NOMO-1 (cell line): ENCODE measurements at regions not wholly inside any gene's neighbourhood (a gene's known extent, or its start where the extent isn't known, plus 50 kb on each side); places are given as distances from the start of the nearest gene placed in this dataset.
"Not testable (repeated sequence)": the region's sequence is repeated elsewhere in the genome, so short reads cannot be mapped to it uniquely, and the experiment has no call there.

Experiments
- DNase-seq, 2 experiments: peaks; one replicate each; lab custom pipeline; 2025; ENCODE audit not compliant: unreplicated experiment in 2 of 2; lab: John Stamatoyannopoulos, UW

DNA sequence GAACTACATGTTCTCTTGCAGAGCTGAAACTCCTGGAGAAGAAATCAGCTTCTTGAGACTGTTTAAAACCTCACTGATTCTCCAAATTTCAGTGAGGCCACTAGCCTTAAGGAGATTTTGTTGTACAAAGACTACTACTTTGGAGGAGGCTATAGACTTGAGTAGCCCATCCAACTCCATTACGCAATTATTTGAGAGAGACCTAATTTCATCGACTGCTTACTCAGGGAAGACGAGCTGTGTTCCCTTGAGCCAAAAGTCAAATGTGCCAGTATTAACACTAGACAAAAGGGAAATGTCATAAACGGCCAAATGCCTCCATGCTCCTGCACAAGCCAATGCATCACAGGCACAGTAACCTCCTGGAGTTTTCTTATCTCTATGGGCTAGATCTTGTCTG is 182.8 kb upstream of the SESN3 start:
- no peak for DNase-seq

DNA sequence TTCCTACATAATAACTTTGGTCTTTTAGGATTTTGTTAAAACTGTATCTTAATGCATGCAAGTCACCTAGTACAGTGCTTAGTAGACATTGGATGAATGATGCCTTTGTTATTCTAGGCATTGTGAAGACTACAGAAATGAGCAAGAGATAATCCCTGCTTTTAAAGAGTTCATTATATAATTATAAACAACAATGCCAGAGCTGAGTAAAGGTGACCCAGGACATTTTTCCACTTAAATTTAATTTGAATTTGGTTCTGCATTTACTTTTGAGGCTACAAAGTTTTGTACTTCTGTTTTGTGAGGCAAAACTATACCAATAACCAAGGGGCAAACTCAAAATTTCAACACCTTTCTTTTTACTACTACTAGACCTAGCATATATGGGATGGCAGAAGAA is 182.0 kb upstream of the SESN3 start:
- no peak for DNase-seq

DNA sequence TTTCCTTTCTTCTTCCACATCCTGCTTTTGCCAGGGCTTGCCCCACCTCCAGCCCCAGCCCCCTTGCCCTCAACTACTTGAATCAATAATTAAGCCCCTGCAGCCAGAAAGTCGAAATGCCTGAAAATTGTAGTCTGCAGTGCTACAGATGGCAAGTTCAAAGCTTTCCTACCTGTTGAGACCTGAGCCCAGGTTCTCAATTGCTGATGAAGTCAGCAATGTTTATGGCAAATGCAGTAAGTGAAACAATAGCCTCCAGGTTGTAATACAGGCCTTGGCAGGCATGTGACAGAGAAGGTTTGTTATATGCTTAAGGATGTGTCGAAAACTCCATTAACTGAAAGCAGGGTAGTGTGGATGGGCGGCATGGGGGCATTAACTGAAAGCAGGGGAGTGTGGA is 181.1 kb upstream of the SESN3 start:
- no peak for DNase-seq

DNA sequence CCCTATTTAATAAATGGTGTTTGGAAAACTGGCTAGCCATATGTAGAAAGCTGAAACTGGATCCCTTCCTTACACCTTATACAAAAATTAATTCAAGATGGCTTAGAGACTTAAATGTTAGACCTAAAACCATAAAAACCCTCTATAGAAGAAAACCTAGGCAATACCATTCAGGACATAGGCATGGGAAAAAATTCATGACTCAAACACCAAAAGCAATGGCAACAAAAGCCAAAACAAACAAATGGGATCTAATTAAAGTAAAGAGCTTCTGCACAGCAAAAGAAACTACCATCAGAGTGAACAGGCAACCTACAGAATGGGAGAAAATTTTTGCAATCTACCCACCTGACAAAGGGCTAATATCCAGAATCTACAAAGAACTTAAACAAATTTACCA is 179.7 kb upstream of the SESN3 start:
- DNase-seq = not testable (repeated sequence)

DNA sequence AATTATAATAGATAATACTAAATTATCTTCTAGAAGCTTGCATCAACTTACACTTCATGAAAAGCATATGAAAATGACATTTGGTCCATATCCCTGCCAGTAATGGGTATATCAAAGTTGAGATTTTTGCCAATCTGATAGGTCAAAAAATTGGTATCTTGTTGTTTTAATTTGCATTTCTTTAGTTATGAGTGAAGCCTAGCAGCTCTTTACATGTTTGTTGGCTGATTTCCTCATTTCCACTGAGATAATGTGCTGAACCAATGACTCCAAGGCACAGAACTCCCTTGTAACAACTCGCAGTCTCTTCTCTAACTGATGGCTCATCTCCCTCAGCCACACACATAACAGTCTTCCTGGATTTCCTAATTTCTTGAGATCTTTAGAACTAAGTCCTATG is 175.3 kb upstream of the SESN3 start:
- DNase-seq = no peak

DNA sequence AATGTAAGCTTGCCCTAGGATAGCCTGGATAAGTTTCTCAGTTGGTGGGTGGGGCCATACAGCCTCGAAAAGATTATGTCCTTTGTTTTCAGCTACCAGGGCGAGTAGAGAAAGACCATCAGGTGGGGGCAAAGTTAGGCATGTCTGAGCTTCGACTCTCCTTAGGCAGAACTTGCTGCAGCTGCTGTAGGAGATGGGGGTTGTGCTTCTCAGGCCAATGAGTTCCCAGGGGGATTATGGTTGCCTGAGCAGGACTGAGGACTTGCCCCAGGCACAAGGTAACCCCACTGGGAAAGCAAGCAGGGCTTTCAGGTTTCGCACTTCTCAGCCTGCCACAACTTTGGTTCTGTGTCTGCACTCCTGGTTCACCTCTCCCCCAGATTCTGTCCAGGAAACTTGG is 173.4 kb upstream of the SESN3 start:
- no peak for DNase-seq

DNA sequence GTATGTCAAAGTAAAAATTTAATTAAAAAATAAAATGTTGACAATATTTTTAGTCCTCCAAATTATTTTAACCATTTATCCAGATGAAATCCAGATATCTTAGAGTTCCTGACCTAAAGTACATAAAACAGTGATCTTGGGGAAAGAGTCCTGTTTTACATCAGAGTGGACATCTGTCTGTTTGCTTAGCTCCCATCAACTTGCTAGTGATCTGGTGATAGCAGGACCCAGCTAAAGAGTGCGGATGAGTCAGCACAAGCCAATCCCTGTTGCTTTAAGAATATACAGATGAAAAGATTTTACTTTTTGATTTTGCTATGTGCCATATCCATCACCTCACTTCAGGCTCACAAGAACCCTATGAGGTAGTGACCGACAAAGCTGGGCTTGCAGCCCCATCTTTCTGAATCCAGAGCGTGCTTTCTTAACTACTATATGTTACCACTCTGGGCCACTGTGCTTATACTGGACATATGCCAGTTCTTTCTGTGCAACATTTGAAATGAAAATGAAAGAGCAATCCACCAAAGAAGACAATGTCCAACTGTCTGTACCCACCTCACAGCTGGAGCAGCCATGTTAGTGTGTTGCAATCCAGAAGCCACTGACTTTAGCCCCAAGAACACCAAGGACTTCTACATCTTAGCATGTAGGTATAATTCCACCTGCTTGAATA is 167.6 kb upstream of the SESN3 start:
- DNase-seq = no peak

DNA sequence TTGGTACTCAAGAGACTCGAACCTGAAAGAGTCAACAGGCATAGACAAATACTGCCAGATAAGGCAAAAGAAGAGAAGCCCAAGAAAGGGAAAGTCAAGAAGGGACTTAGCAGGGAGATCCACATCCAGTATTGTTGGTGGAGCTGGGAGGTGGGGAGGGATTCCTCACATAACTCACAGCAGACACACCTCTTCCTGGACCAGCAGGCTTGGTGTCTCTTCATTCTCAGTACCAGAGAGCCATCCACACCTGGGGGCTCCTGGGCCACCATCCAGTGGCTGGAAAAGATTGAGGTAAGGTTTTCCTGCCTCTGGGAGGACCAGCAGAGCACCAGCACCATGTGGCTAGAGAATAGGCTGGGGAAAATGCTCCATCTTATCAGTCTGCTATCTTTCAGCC is 161.6 kb upstream of the SESN3 start:
- no peak for DNase-seq

DNA sequence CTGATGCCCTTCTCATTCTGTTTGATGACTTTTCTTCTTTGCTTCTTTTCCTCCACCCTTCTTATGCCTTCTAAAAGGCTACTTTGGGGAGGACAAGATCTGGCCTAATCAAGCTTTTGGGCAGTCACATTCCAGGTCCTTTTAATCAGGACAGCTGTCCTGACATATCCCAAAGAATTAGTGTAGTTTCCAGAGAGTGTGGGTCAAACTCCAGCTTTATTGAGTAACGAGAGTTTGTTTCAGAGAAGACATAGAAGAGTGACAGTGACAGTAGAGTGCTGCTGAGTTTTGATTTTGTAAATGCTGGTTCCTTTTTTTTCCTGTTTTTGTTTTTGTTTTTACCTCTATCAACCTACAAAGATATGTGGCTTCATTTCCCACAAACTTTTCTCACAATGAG is 158.4 kb upstream of the SESN3 start:
- no peak for DNase-seq

DNA sequence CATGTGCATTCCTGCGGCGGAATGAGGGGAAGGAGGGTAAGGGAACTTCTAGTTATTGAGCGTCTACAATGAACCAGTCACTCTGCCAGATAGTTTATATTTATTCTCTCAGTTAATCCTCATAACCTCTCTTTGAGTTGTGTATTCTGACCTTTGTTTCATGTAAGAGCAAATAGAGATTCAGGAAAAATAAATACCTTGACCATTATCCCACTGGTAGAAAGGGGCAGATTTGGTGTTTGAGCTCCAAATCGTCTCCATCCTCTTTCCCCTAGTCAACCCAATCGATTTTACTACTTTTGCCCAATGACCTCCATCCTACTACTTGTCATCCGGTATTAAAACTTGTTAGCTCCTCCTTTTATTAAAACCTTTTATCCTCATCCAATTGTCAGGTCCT is 157.1 kb upstream of the SESN3 start:
- DNase-seq = no peak

DNA sequence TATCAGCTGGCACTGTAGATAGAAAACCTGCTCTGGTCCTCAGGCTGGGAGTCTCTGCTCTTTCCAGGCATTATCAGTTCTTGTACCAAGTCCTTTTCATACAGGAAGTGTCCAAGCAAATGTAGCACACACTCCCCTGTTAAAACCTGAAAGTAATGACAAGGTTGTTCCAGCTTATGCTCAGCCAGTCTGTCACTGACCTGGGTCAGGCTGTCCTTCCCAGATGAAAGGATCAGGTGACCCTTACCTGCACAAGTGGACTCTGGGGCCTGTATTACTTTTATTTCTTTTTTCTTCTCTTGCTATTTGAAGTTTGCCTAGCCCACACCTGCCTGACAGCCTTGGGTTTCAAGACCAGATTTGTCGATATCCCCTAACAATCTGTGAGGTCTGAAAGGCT is 156.3 kb upstream of the SESN3 start:
- no peak for DNase-seq

DNA sequence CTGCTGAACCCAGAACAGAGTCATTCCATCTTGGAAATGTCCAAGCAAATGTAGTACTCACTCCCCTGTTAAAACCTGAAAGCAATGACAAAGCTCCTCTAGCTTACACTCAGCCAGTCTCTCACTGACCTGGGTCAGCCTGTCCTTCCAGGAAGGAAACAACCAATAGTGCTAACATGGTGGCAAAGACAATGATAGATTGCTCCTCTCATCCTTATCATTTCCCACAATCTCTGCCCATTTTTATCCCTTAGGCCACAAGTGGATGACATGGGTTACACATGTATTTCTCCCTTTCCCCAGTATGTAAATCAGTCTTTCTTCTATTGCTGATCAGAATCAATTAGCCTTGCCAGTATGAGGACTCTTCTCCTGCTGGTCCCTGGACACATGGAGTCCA is 154.6 kb upstream of the SESN3 start:
- DNase-seq = no peak

DNA sequence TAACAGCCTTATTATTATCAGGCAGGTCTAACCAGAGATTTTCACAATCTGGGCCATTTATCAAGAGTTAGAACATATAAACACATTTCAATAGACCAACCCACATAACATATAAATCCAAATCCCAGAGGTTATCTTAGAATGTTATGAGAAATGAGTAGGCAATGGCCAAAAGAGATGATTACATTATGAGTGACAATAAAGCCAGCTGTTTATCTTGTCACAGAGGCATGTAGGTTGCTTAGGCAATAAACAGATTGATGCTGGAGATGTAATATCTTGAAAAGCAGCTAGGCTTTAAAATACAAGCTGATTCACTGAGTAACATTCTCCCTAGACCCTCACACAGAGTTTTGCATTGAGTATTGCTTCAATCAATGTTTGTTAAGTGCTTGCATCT is 148.5 kb upstream of the SESN3 start:
- no peak for DNase-seq

DNA sequence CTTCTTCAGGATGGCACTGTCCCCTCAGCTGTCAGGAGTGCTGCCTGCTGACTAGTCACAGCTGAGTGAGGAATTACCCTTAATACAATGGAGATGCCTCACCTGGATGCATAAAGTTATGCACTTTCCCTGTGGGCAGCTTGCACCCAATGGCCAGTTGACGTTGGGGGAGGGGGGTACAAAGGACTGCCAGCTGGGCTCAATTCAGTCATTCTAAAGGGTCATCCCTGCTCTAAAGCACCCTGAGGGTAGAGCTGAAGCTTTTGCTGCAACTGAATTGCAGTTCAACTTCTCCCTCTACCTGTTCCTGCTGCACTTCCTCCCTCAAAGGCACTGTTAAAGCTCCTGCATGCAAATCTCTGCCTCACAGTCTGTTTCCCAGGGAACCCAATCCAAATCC is 147.8 kb upstream of the SESN3 start:
- no peak for DNase-seq

DNA sequence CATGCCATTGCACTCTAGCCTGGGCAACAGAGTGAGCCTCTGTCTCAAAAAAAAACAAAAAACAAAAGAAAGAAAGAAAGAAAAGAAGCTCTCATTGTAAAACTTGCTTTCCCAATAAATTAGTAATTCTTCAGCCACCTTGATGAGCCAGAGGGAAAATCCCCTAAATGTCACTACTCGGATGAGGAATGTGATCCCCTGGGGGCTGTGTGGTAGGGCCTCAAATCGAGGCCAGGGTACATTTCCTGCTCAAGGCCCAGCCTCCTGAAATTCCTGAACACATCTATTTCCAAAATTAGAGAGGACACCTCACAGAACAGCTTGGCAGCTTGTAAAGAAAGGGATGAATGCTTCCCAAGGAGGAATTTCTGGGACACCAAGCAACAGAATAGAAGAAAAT is 147.1 kb upstream of the SESN3 start:
- no peak for DNase-seq

DNA sequence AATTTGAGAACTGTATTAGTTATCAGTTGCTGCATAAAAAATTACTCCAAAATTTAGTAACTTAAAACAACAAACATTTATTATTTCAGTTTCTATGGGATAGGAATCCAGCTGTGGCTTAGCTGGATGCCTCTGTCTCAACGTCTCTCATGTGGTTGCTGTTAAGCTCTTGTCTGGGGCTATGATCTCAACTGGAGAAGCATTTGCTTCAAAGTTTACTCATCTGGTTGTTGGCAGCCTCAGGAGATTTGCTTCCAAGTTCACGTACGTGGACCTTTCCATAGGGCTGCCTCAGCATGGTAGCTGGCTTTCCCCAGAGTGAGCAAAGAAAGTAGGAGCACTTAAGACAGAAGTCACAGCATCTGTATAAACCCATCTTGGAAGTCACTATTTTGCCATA is 144.9 kb upstream of the SESN3 start:
- DNase-seq = no peak

DNA sequence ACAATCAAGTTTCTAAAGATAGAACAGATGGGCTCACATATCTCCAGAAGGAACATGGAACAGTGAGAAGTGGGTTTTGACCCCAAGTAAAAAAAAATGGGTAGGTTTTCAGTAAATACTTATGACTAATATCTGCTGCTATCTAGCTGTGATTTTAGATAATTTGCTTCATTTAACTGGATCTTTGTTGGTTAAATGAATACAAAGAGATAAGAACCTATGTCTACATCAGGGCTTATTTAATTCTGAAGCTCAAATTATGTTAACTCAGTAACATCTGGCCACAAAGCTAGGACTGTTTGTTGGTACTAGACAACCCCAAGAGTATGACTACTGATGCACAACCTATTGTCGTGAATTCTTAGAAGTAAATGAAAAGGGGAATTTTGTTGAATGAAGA is 144.4 kb upstream of the SESN3 start:
- no peak for DNase-seq

DNA sequence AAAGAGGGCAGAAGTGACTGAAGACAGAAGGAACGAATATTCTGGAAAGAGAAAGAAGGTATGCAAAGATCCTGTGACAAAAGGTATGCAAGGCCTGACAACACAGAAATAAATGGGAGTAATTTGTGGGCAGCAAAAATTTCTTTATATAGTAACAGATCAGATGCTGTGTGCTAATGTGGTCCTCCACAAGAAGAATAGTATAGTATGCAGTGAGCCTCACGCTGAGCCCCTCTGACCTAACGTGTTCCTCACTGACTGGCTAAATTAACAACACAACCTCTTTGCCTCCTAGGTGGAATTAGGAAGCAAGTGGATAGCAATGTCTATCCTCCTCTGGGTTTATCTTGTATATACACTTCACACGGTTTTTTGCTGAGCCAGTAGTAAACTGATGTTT is 143.1 kb upstream of the SESN3 start:
- no peak for DNase-seq

DNA sequence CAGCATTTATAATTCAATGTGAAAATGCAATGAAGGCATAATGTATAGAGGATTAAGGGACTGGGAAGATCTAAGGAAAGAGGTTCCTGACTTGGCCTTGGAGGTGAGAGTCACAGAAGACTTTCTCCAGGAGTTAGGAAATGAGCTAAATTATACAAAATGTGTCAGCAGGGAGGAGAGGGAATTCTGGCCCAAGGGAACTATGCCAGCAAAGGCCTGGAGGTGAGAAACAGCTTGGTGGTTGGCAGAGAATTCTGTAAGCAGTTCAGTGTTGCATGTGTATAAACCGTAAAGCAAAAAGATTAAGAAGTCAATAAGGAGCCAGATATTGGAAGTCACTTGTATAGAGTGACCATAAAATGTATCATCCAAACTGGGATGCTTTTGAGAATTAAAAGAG is 142.2 kb upstream of the SESN3 start:
- DNase-seq = no peak

DNA sequence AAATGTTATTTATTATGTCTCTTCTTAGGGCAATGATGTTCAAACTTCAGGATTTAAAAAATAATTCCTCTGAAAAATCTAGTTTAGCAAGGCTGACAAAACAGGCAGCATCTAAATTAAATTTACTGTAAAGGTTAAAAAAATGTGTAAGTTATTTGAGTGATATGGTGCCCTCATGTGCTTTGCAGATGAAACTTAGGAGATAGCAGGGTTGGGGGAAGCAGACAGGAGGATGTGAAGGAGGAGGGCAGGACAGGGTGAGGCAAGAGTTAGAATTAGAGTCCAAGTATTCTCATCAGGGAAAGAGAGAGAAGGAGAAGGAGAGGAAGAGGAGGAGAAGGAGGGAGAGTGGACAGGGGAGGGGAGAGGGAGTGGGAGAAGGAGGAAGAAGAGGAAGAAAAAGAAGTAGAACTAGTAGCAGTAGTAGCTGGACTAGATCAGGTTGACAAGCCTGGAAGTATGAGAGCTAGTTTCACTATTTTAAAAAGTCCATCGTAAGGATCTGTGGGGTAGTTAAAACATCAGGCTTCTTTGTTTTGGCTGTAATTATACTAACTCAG is 141.2 kb upstream of the SESN3 start:
- peak; percentile 19 to 43 for DNase-seq

DNA sequence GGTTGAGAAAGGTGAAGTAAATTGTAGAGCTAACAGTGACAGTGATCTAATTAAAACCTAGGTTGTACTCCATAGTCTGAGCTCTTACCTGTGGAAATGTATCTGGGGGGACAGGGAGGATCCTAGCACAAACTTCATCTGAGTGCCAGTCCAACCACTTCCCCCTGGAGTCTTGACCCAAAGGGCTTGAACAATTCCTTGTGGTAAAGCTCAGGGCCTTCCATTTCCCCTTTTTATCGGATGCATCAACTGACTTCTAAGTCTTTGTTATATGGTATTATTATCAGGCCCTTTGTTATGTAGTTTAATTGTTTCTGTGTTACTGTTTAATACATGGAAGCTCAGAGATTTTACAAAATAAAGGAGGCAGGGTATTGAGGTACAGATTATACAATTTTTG is 140.2 kb upstream of the SESN3 start:
- DNase-seq = peak; percentile 77 to 84

DNA sequence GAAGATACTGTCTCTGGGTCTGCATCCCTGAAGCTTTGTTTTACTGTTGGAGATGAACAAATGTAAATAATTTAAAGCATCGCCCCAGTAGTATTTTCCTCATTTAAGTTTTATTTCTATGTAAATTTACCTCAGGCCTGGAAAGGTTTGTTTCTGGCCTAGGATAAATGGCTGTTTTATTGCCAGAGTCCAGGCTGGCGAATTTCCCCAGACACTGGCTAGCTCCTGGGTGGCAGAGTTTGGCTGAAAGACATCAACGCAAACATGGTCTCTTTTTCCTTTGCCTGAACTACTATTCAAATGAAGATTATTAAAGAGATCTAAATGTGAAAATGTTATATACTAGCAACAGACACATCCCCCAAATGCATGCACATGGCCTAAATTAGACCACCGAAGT is 136.7 kb upstream of the SESN3 start:
- no peak for DNase-seq

DNA sequence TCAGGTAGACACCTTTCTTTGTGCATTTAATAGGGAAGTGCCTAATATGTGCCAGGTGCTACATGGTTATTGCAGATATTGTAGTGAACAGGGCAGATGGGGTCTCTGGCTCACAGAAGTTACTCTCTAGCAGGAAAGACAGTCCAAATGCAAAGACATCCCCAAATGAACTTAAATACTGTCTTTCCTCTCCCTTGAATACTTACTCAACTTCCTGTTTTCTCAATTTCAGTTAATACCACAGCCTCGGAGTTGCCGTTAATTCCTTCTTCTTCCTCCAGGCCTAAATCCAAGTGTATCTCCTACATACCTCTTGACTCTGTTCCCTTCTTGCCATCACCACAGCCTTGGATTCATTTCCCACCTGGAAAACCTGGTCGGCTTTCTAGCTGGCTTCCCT is 134.3 kb upstream of the SESN3 start:
- DNase-seq = peak; percentile 76 to 93
